ENCODE measurements at regions not wholly inside any gene's neighbourhood (a gene's known extent, or its start where the extent isn't known, plus 50 kb on each side); places are given as distances from the start of the nearest gene placed in this dataset.

DNA sequence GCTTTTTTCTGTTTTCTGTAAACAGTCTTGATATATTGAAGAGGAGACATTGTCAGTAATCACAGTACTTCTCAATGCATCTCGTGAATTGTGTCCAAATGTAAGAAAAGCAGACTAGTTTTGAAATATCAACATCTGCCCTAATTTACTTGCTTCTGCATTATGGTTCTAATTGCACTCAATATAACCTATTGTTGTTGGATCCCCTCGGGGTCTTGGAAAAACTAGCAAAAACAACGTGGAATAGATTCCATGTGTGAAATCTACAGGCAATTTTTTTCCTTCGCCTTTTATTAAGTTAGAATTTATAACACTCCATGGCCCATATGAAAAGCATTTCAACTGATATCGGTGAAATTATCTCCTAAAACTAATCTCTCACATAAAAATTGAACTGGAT, 236.5 kb downstream of the TTLL7 start:
- no peak overlapping the region for H3K4me3 Mint-ChIP-seq (ENCODE audit: low read depth, unreplicated experiment)
- no peak for DNase-seq
- TF ChIP-seq, protein P1, sequence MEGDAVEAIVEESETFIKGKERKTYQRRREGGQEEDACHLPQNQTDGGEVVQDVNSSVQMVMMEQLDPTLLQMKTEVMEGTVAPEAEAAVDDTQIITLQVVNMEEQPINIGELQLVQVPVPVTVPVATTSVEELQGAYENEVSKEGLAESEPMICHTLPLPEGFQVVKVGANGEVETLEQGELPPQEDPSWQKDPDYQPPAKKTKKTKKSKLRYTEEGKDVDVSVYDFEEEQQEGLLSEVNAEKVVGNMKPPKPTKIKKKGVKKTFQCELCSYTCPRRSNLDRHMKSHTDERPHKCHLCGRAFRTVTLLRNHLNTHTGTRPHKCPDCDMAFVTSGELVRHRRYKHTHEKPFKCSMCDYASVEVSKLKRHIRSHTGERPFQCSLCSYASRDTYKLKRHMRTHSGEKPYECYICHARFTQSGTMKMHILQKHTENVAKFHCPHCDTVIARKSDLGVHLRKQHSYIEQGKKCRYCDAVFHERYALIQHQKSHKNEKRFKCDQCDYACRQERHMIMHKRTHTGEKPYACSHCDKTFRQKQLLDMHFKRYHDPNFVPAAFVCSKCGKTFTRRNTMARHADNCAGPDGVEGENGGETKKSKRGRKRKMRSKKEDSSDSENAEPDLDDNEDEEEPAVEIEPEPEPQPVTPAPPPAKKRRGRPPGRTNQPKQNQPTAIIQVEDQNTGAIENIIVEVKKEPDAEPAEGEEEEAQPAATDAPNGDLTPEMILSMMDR (IDR thresholded peaks at IDR 0.05; ENCODE audit: unreplicated experiment) = no peak
- H3K9me3 Mint-ChIP-seq (ENCODE audit: low read depth, unreplicated experiment) = no peaks in the 10 kb centered on the region
- no peaks in the 10 kb centered on the region for H3K27me3 Mint-ChIP-seq (ENCODE audit: unreplicated experiment)
- H3K27ac Mint-ChIP-seq (ENCODE audit: unreplicated experiment) = no peak overlapping the region
- no TSS peak for BruUV-seq (replicated peaks)
- CTCF ChIA-PET = no interaction called here
- no peaks in the 10 kb centered on the region for H3K4me1 Mint-ChIP-seq (ENCODE audit: low read depth, unreplicated experiment)
- intact Hi-C loops (cut with micrococcal nuclease; ENCODE audit: unreplicated experiment) = no loop called here
- no peaks in the 10 kb centered on the region for H3K36me3 Mint-ChIP-seq (ENCODE audit: insufficient read depth, unreplicated experiment)

DNA sequence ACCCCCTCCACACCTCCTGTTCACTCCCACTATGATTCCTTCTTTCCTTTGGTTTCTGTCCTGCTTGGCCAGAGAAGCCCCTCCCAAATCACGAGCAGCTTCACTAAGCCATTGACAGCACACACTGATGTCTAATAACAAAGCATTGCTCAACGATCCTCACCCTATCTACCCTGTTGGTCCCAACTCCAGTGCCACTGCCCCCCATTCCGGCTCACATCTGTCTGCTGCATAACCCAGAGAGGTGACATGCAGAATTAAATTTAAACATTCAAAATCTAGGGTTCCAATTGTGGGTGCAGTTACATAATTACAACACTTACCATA, 236.9 kb downstream of the TTLL7 start:
- H3K4me3 Mint-ChIP-seq (ENCODE audit: low read depth, unreplicated experiment) = no peak overlapping the region
- no peaks in the 10 kb centered on the region for H3K27me3 Mint-ChIP-seq (ENCODE audit: unreplicated experiment)
- no TSS peak for BruUV-seq (replicated peaks)
- TF ChIP-seq, protein P1 (IDR thresholded peaks at IDR 0.05; ENCODE audit: unreplicated experiment) = no peak
- intact Hi-C loops (cut with micrococcal nuclease; ENCODE audit: unreplicated experiment) = no loop called here
- CTCF ChIA-PET = interaction anchor here (0.6 kb wide), 1 partner anchor 1340 kb away, joined by 4 read pairs; no protein-coding TSS in a partner anchor
- H3K27ac Mint-ChIP-seq (ENCODE audit: unreplicated experiment) = no peak overlapping the region
- no peaks in the 10 kb centered on the region for H3K9me3 Mint-ChIP-seq (ENCODE audit: low read depth, unreplicated experiment)
- H3K36me3 Mint-ChIP-seq (ENCODE audit: insufficient read depth, unreplicated experiment) = no peaks in the 10 kb centered on the region
- no peak for DNase-seq
- no peaks in the 10 kb centered on the region for H3K4me1 Mint-ChIP-seq (ENCODE audit: low read depth, unreplicated experiment)

DNA sequence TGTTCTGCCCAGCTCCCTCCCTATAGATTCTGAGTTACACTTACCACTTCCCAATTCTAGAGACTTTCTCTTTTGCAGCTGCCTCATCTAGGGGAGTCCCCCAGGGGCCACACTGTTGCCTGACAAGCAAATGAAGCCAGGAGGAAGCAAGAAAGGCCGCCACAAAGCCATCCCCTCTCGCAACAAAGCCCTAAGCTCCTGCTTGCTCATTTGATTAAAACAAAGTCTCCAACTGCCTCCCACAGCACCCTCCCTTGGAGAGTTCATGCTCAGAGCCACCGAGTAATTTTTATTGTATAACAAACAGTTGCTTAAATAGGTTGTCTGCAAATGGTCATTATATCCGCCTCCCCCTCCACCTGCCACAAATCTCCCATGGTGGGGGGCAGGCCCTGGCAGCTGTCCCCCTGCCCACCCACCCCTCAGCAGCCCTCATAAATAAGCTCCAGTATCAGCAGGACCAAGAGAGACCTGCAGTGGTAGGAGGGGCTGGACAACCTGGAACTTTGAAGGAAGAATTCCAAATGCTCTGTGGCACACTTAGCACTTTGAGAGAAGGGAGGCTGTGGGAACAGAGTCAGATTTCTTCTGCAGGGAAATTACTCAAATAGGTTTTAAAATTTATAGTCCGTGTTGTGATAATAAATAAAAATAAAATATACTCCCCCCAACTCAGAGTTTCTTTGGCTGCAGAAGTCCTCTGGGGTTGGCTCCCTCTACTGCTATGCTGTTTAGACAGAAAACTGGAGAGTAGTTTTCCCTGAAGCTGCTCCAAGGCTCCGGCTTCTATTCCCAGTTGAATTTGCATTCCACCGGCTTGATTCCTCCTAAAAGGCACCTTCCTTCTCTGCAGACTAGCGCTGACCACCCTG, 237.5 kb downstream of the TTLL7 start:
- Mint-ChIP-seq H3K36me3 (ENCODE audit: insufficient read depth, unreplicated experiment) (no peaks in the 10 kb centered on the region), H3K4me1 (ENCODE audit: low read depth, unreplicated experiment) (no peaks in the 10 kb centered on the region), H3K27ac (ENCODE audit: unreplicated experiment) (no peak overlapping the region), H3K9me3 (ENCODE audit: low read depth, unreplicated experiment) (no peaks in the 10 kb centered on the region), H3K27me3 (ENCODE audit: unreplicated experiment) (no peaks in the 10 kb centered on the region), H3K4me3 (ENCODE audit: low read depth, unreplicated experiment) (no peak overlapping the region)
- intact Hi-C loops (cut with micrococcal nuclease; ENCODE audit: unreplicated experiment) = no loop called here
- no TSS peak for BruUV-seq (replicated peaks)
- TF ChIP-seq, protein P1 (IDR thresholded peaks at IDR 0.05; ENCODE audit: unreplicated experiment) = no peak
- CTCF ChIA-PET = interaction anchor here (0.6 kb wide), 1 partner anchor 1339 kb away, joined by 4 read pairs; no protein-coding TSS in a partner anchor
- no peak for DNase-seq

DNA sequence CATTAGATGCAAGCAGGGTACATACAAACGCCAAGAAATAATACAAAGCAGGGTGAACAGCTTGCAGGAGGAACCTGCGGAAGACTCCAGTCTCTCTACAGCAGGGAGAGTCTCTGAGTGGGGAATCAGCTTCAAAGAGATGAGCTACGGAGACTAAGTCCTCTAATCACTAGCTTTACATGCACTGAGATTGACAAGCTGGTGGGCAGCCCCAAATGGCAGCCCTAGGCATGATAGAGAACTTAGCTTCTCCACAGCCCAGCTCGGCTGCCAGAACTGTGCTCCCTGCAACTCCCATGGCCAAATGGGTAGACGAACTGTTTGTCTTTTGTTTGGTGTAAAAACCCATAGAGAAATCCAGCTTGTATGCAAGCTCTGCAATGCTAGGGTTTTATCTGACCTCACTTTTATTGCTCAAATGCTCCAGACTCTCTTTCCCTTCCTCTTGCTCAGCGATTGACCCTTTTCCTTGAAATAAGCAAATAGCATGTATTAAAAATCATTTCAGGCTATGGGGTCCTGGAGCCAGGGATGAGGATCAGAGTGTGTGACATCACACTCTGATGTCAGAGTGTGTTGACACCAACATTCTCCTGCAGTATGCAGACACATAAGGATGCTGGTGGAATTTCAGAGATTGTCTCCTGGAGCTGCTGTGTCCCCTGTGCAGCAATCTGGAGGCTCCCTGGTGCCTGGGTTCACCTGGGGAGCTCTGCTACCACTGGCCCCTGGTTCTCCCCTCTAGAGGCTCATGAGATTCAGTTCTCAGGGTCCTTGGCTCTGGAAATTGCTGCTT, 238.5 kb downstream of the TTLL7 start:
- H3K27ac Mint-ChIP-seq (ENCODE audit: unreplicated experiment) = no peak overlapping the region
- no peaks in the 10 kb centered on the region for H3K4me1 Mint-ChIP-seq (ENCODE audit: low read depth, unreplicated experiment)
- CTCF ChIA-PET = interaction anchor here (0.6 kb wide), 1 partner anchor 1092 kb away, joined by 3 read pairs; no protein-coding TSS in a partner anchor
- TF ChIP-seq, protein P1 (IDR thresholded peaks at IDR 0.05; ENCODE audit: unreplicated experiment) = no peak
- no peaks in the 10 kb centered on the region for H3K9me3 Mint-ChIP-seq (ENCODE audit: low read depth, unreplicated experiment)
- DNase-seq = no peak
- no peak overlapping the region for H3K4me3 Mint-ChIP-seq (ENCODE audit: low read depth, unreplicated experiment)
- intact Hi-C loops (cut with micrococcal nuclease; ENCODE audit: unreplicated experiment) = no loop called here
- no peaks in the 10 kb centered on the region for H3K27me3 Mint-ChIP-seq (ENCODE audit: unreplicated experiment)
- no TSS peak for BruUV-seq (replicated peaks)
- H3K36me3 Mint-ChIP-seq (ENCODE audit: insufficient read depth, unreplicated experiment) = no peaks in the 10 kb centered on the region
